ENCODE measurements at regions not wholly inside any gene's neighbourhood (a gene's known extent, or its start where the extent isn't known, plus 50 kb on each side); places are given as distances from the start of the nearest gene placed in this dataset.

- no peak overlapping the region for H3K27ac ChIP-seq (ENCODE audit: low read depth, low read length)
- no peaks in the 10 kb centered on the region for H4K20me1 ChIP-seq (ENCODE audit: low read depth, low read length)
- H3K4me3 ChIP-seq (ENCODE audit: insufficient read depth, low read length, poor library complexity, severe bottlenecking) = no peak overlapping the region
- H3K9me3 ChIP-seq (ENCODE audit: insufficient read depth, low read length) = no peaks in the 10 kb centered on the region
- H3F3A ChIP-seq (ENCODE audit: insufficient read depth) = no peaks in the 10 kb centered on the region
- TF ChIP-seq CTCF (IDR thresholded peaks at IDR 0.05; ENCODE audit: insufficient read depth, low read length, poor library complexity, severe bottlenecking) (no peak), EZH2phosphoT487 (conservative IDR thresholded peaks at IDR 0.05; ENCODE audit: low read length) (no peak)
- H3K36me3 ChIP-seq (ENCODE audit: low read length) = no peaks in the 10 kb centered on the region
- no peak overlapping the region for H3K9ac ChIP-seq (ENCODE audit: low read length)
- no peak overlapping the region for H3K4me2 ChIP-seq (ENCODE audit: low read depth, low read length, poor library complexity, severe bottlenecking)
- no peaks in the 10 kb centered on the region for H3K9me2 ChIP-seq (replicated peaks; ENCODE audit: insufficient read depth, low read length)
- no peak overlapping the region for H2AFZ ChIP-seq (ENCODE audit: low read depth, low read length, severe bottlenecking)
- H3K79me2 ChIP-seq (ENCODE audit: insufficient read depth, low read length) = no peaks in the 10 kb centered on the region
- H3K27me3 ChIP-seq (ENCODE audit: low read length) = no peaks in the 10 kb centered on the region
Observed at GRCh38 chr2:13942111-13942510, 690.4 kb upstream of the LRATD1 start.

GRCh38 chr2:13950761-13951160 lies 681.8 kb upstream of the LRATD1 start:
- Histone ChIP-seq H3K9me2 (replicated peaks; ENCODE audit: insufficient read depth, low read length) (no peaks in the 10 kb centered on the region), H3K27ac (ENCODE audit: low read depth, low read length) (no peak overlapping the region)
- TF ChIP-seq CTCF (IDR thresholded peaks at IDR 0.05; ENCODE audit: insufficient read depth, low read length, poor library complexity, severe bottlenecking) = no peak
- TF ChIP-seq EZH2phosphoT487 (conservative IDR thresholded peaks at IDR 0.05; ENCODE audit: low read length) = no peak

GRCh38 chr2:13968811-13969210 lies 663.7 kb upstream of the LRATD1 start:
- Histone ChIP-seq H3K9ac (ENCODE audit: low read length) (no peak overlapping the region), H3F3A (ENCODE audit: insufficient read depth) (no peaks in the 10 kb centered on the region), H3K4me3 (ENCODE audit: insufficient read depth, low read length, poor library complexity, severe bottlenecking) (no peak overlapping the region), H3K9me3 (ENCODE audit: insufficient read depth, low read length) (no peaks in the 10 kb centered on the region), H3K27ac (ENCODE audit: low read depth, low read length) (no peak overlapping the region), H3K79me2 (ENCODE audit: insufficient read depth, low read length) (no peaks in the 10 kb centered on the region), H2AFZ (ENCODE audit: low read depth, low read length, severe bottlenecking) (no peak overlapping the region), H3K36me3 (ENCODE audit: low read length) (no peaks in the 10 kb centered on the region), H3K27me3 (ENCODE audit: low read length) (no peaks in the 10 kb centered on the region), H4K20me1 (ENCODE audit: low read depth, low read length) (no peaks in the 10 kb centered on the region), H3K9me2 (replicated peaks; ENCODE audit: insufficient read depth, low read length) (no peaks in the 10 kb centered on the region), H3K4me2 (ENCODE audit: low read depth, low read length, poor library complexity, severe bottlenecking) (no peak overlapping the region)
- TF ChIP-seq EZH2phosphoT487 (conservative IDR thresholded peaks at IDR 0.05; ENCODE audit: low read length) (no peak), CTCF (IDR thresholded peaks at IDR 0.05; ENCODE audit: insufficient read depth, low read length, poor library complexity, severe bottlenecking) (no peak)

More at GRCh38 chr2:13950761-13951160, 681.8 kb upstream of the LRATD1 start:
- Histone ChIP-seq H3K9ac (ENCODE audit: low read length) (no peak overlapping the region), H3K36me3 (ENCODE audit: low read length) (no peaks in the 10 kb centered on the region), H3K27me3 (ENCODE audit: low read length) (no peaks in the 10 kb centered on the region), H3K4me2 (ENCODE audit: low read depth, low read length, poor library complexity, severe bottlenecking) (no peak overlapping the region), H3K79me2 (ENCODE audit: insufficient read depth, low read length) (no peaks in the 10 kb centered on the region), H3K4me3 (ENCODE audit: insufficient read depth, low read length, poor library complexity, severe bottlenecking) (no peak overlapping the region), H4K20me1 (ENCODE audit: low read depth, low read length) (no peaks in the 10 kb centered on the region), H3K9me3 (ENCODE audit: insufficient read depth, low read length) (no peaks in the 10 kb centered on the region), H3F3A (ENCODE audit: insufficient read depth) (no peaks in the 10 kb centered on the region), H2AFZ (ENCODE audit: low read depth, low read length, severe bottlenecking) (no peak overlapping the region)
